HCT116 (cell line): ENCODE measurements at regions not wholly inside any gene's neighbourhood (a gene's known extent, or its start where the extent isn't known, plus 50 kb on each side); places are given as distances from the start of the nearest gene placed in this dataset.

Experiments used
- EZH2 ChIP-seq: fragments of 200-600 bp; sonication (generic); IDR thresholded peaks from 2 replicates; pipeline ENCODE4 v1.6.1; 2017; ENCODE audit warnings: antibody characterized with exemption, mixed run types
- POLR2A ChIP-seq: IDR thresholded peaks from 2 replicates; pipeline ENCODE4 v1.7.0; 2011; ENCODE audit warnings: borderline replicate concordance; ENCODE audit not compliant: insufficient read depth, insufficient read length; ENCODE audit errors: extremely low read depth
- POLR2AphosphoS5 ChIP-seq: IDR thresholded peaks from 2 replicates; pipeline ENCODE4 v1.6.1; 2011; ENCODE audit warnings: mild to moderate bottlenecking, low read depth, low read length, moderate library complexity
- SP1 ChIP-seq: IDR thresholded peaks from 2 replicates; pipeline ENCODE4 v1.6.1; 2012; ENCODE audit warnings: low read depth
- YY1 ChIP-seq: IDR thresholded peaks from 2 replicates; pipeline ENCODE4 v1.6.1; 2011; ENCODE audit warnings: low read length, low read depth, moderate library complexity, mild to moderate bottlenecking; ENCODE audit not compliant: insufficient replicate concordance; ENCODE audit errors: extremely low read depth
- TF ChIP-seq, protein P1 (sequence below): IDR thresholded peaks from 2 replicates; pipeline ENCODE4 v1.6.1; 2012; ENCODE audit warnings: low read depth
- TF ChIP-seq, protein P2 (sequence below), 3 experiments: fragments of 200-600 bp in 1 of 3; sonication (generic) in 1 of 3; IDR thresholded peaks in 2 of 3; conservative IDR thresholded peaks in 1 of 3; 2 replicates each; pipeline ENCODE4 v1.5.1; 2012 to 2017; ENCODE audit warnings: low read depth in 2 of 3, low read length in 2 of 3, antibody characterized with exemption in 1 of 3, borderline replicate concordance in 1 of 3, control low read depth in 1 of 3, mild to moderate bottlenecking in 1 of 3, mixed read lengths in 1 of 3, mixed run types in 1 of 3, moderate library complexity in 1 of 3; ENCODE audit not compliant: insufficient read depth in 1 of 3
- TF ChIP-seq, protein P3 (sequence below): IDR thresholded peaks from 2 replicates; pipeline ENCODE4 v1.6.1; 2012

DNA sequence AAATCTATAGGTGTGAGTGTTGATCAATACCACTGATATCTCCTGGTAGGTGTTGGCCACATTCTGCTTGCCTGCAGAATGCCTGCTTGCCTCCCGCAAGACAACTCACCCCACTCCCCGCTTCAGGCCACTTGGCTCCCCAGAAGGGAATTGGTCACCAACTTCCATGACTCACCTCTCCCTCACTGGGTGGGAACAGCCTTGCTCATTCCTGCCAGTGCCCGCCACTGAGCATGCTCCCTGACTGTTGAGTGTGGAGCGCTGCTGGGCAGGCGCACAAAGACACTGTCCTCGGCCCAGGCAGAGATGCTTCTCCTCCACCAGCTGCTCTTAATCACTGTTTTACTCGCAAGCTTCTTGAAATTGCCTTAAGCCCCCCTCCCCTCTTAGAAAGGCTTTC, 57.3 kb upstream of the PPP2R3A start:
- no peak for TF ChIP-seq POLR2A
- no peak for TF ChIP-seq YY1
- TF ChIP-seq, protein P1, sequence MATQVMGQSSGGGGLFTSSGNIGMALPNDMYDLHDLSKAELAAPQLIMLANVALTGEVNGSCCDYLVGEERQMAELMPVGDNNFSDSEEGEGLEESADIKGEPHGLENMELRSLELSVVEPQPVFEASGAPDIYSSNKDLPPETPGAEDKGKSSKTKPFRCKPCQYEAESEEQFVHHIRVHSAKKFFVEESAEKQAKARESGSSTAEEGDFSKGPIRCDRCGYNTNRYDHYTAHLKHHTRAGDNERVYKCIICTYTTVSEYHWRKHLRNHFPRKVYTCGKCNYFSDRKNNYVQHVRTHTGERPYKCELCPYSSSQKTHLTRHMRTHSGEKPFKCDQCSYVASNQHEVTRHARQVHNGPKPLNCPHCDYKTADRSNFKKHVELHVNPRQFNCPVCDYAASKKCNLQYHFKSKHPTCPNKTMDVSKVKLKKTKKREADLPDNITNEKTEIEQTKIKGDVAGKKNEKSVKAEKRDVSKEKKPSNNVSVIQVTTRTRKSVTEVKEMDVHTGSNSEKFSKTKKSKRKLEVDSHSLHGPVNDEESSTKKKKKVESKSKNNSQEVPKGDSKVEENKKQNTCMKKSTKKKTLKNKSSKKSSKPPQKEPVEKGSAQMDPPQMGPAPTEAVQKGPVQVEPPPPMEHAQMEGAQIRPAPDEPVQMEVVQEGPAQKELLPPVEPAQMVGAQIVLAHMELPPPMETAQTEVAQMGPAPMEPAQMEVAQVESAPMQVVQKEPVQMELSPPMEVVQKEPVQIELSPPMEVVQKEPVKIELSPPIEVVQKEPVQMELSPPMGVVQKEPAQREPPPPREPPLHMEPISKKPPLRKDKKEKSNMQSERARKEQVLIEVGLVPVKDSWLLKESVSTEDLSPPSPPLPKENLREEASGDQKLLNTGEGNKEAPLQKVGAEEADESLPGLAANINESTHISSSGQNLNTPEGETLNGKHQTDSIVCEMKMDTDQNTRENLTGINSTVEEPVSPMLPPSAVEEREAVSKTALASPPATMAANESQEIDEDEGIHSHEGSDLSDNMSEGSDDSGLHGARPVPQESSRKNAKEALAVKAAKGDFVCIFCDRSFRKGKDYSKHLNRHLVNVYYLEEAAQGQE, result no peak
- TF ChIP-seq POLR2AphosphoS5, result no peak
- TF ChIP-seq, protein P2, sequence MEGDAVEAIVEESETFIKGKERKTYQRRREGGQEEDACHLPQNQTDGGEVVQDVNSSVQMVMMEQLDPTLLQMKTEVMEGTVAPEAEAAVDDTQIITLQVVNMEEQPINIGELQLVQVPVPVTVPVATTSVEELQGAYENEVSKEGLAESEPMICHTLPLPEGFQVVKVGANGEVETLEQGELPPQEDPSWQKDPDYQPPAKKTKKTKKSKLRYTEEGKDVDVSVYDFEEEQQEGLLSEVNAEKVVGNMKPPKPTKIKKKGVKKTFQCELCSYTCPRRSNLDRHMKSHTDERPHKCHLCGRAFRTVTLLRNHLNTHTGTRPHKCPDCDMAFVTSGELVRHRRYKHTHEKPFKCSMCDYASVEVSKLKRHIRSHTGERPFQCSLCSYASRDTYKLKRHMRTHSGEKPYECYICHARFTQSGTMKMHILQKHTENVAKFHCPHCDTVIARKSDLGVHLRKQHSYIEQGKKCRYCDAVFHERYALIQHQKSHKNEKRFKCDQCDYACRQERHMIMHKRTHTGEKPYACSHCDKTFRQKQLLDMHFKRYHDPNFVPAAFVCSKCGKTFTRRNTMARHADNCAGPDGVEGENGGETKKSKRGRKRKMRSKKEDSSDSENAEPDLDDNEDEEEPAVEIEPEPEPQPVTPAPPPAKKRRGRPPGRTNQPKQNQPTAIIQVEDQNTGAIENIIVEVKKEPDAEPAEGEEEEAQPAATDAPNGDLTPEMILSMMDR (IDR thresholded peaks at IDR 0.05 in 2 of 3, conservative IDR thresholded peaks at IDR 0.05 in 1 of 3; ENCODE audit: borderline replicate concordance in 1 of 3, insufficient read depth in 1 of 3, low read depth in 2 of 3, low read length in 2 of 3), result no peak
- TF ChIP-seq SP1, result no peak
- TF ChIP-seq EZH2, result no peak
- TF ChIP-seq, protein P3, sequence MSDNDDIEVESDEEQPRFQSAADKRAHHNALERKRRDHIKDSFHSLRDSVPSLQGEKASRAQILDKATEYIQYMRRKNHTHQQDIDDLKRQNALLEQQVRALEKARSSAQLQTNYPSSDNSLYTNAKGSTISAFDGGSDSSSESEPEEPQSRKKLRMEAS, result 0 out of 2 replicates have a peak, but pooled peaks have one; percentile 32
